Muscle of leg (tissue), 3 donors: ENCODE measurements at regions not wholly inside any gene's neighbourhood (a gene's known extent, or its start where the extent isn't known, plus 50 kb on each side); places are given as distances from the start of the nearest gene placed in this dataset.

Experiments
- DNase-seq: peaks from one replicate; pipeline ENCODE4 v3.0.0; 2013
- H3K27ac ChIP-seq: one replicate; pipeline ENCODE4 v1.5.1; 2013; ENCODE audit warnings: mild to moderate bottlenecking, low read length, control low read depth
- H3K27me3 ChIP-seq: one replicate; pipeline ENCODE4 v1.6.1; 2013; ENCODE audit warnings: low read length; ENCODE audit not compliant: control insufficient read depth, insufficient read depth
- H3K36me3 ChIP-seq: one replicate; pipeline ENCODE4 v1.6.1; 2013; ENCODE audit warnings: low read length; ENCODE audit not compliant: control insufficient read depth, insufficient read depth
- H3K4me1 ChIP-seq: one replicate; pipeline ENCODE4 v1.6.1; 2013; ENCODE audit warnings: low read length; ENCODE audit not compliant: control insufficient read depth, insufficient read depth
- H3K4me3 ChIP-seq: one replicate; pipeline ENCODE4 v1.5.1; 2013; ENCODE audit warnings: low read length, control low read depth
- H3K9me3 ChIP-seq: replicated peaks from 2 replicates; pipeline ENCODE4 v1.6.1; 2013; ENCODE audit warnings: low read depth, low read length; ENCODE audit not compliant: control insufficient read depth
- whole genome bisulfite sequencing: methylation state at CpG from one replicate; pipeline ENCODE4 v1.1.5; 2013; ENCODE audit warnings: missing lambda C conversion rate; ENCODE audit not compliant: insufficient coverage; 5-methylcytosine and 5-hydroxymethylcytosine counted together

GRCh38 chr14:36014236-36014635 is 162.3 kb downstream of the PTCSC3 start:
- H3K9me3 ChIP-seq: no peaks in the 10 kb centered on the region
- H3K36me3 ChIP-seq: no peaks in the 10 kb centered on the region
- WGBS: 89% methylated on average over 9 of the region's 9 CpGs
- DNase-seq: no peak
- H3K4me3 ChIP-seq: no peak overlapping the region
- H3K27me3 ChIP-seq: no peaks in the 10 kb centered on the region
- no peaks in the 10 kb centered on the region for H3K4me1 ChIP-seq
- no peak overlapping the region for H3K27ac ChIP-seq

- Histone ChIP-seq H3K4me1 (no peaks in the 10 kb centered on the region), H3K9me3 (no peaks in the 10 kb centered on the region), H3K36me3 (no peaks in the 10 kb centered on the region), H3K27me3 (no peaks in the 10 kb centered on the region), H3K27ac (no peak overlapping the region), H3K4me3 (no peak overlapping the region)
- 83% methylated on average over 3 of the region's 3 CpGs for WGBS
- no peak for DNase-seq
Measured at GRCh38 chr14:36013483-36013882, 163.0 kb downstream of the PTCSC3 start.

DNA sequence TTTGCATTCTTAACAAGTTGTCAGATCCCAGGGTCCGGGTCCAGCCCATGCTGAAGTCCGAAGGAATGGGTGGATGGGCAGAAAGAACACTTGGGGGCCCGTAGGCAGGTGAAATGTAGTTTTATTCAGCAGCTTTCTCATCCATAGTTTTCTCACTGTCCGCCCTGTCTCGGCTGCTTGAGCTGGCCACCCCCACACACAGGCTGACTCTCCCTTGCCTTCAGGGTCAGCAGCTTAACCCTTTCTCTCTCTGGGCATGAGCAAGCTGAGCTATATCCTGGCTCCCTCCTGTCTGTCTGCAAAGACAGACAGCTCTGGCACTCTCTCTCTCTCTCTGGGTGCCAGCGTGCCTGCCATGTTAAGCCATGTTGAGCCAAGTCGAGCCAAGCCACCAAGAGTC is 163.9 kb downstream of the PTCSC3 start:
- DNase-seq: no peak
- H3K4me3 ChIP-seq: no peak overlapping the region
- H3K9me3 ChIP-seq: no peaks in the 10 kb centered on the region
- WGBS: 30% methylated on average over 3 of the region's 7 CpGs
- H3K27ac ChIP-seq: no peak overlapping the region
- H3K4me1 ChIP-seq: no peaks in the 10 kb centered on the region
- H3K27me3 ChIP-seq: no peaks in the 10 kb centered on the region
- H3K36me3 ChIP-seq: no peaks in the 10 kb centered on the region

GRCh38 chr14:36009643-36010042 is 166.9 kb downstream of the PTCSC3 start:
- H3K4me3 ChIP-seq: no peak overlapping the region
- no peaks in the 10 kb centered on the region for H3K36me3 ChIP-seq
- no peaks in the 10 kb centered on the region for H3K9me3 ChIP-seq
- no peak overlapping the region for H3K27ac ChIP-seq
- no CpG with 5 or more reads among the region's 1 CpG for WGBS
- H3K4me1 ChIP-seq: no peaks in the 10 kb centered on the region
- no peaks in the 10 kb centered on the region for H3K27me3 ChIP-seq
- no peak for DNase-seq

DNA sequence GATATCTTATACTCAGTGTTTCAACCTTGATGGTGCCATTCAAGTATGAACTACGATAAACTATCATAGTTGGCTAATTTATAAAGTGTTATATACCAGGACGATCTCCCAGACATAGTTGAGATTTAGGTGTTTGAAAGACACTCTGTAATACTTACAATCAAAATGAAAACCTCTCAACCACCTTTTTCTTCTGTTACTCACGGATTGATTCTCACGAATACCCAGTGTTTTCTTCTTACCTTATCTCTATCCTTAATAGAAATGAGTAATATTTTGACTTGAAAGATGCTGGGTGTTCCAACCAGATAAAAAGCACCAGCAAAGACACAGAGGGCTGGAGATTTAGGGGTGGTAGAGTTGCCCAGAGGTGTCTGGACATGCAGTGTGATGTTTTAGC is 169.9 kb downstream of the PTCSC3 start:
- H3K27ac ChIP-seq: no peak overlapping the region
- no CpG with 5 or more reads among the region's 4 CpGs for WGBS
- no peaks in the 10 kb centered on the region for H3K9me3 ChIP-seq
- H3K36me3 ChIP-seq: no peaks in the 10 kb centered on the region
- H3K4me3 ChIP-seq: no peak overlapping the region
- no peak for DNase-seq
- H3K4me1 ChIP-seq: no peaks in the 10 kb centered on the region
- no peaks in the 10 kb centered on the region for H3K27me3 ChIP-seq

- H3K27ac ChIP-seq: no peak overlapping the region
- no peaks in the 10 kb centered on the region for H3K4me1 ChIP-seq
- no peaks in the 10 kb centered on the region for H3K36me3 ChIP-seq
- H3K9me3 ChIP-seq: no peaks in the 10 kb centered on the region
- H3K27me3 ChIP-seq: no peaks in the 10 kb centered on the region
- H3K4me3 ChIP-seq: no peak overlapping the region
- WGBS: 45% methylated on average over 2 of the region's 4 CpGs
- DNase-seq: no peak
Measured at GRCh38 chr14:36005670-36006069, 170.9 kb downstream of the PTCSC3 start.

- Histone ChIP-seq H3K4me3 (no peak overlapping the region), H3K27ac (no peak overlapping the region), H3K4me1 (no peaks in the 10 kb centered on the region), H3K36me3 (no peaks in the 10 kb centered on the region), H3K27me3 (no peaks in the 10 kb centered on the region), H3K9me3 (no peaks in the 10 kb centered on the region)
- 68% methylated on average over 4 of the region's 4 CpGs for WGBS
- DNase-seq: no peak
Measured at GRCh38 chr14:36001936-36002335, 174.6 kb downstream of the PTCSC3 start.

- no peaks in the 10 kb centered on the region for H3K9me3 ChIP-seq
- no peaks in the 10 kb centered on the region for H3K36me3 ChIP-seq
- no peak for DNase-seq
- H3K4me3 ChIP-seq: no peak overlapping the region
- H3K27ac ChIP-seq: no peak overlapping the region
- H3K4me1 ChIP-seq: no peaks in the 10 kb centered on the region
- H3K27me3 ChIP-seq: no peaks in the 10 kb centered on the region
- WGBS: no CpG with 5 or more reads among the region's 5 CpGs
Measured at GRCh38 chr14:35999294-35999693, 173.2 kb downstream of the BRMS1L start.

DNA sequence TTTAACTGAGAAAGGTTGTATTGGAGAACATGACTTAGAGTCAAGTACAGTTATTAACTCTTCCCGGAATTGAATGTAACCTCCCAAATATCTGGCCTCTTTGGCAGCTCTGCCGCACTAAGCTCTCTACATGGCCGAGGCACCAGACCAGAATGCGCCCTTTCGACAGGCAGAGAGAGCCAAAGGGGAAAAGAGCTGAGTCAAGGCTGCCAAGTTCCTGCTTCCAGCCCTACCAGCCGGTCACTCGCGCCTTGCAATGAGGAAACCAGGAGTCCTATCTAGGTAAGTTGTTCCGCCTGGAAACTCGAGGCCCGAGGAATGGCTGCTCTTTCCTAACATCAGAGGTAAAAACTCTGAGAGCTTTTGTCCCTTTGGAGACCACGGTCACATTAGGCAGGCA is 172.2 kb downstream of the BRMS1L start:
- WGBS: 91% methylated on average over 10 of the region's 12 CpGs
- H3K9me3 ChIP-seq: no peaks in the 10 kb centered on the region
- DNase-seq: no peak
- no peak overlapping the region for H3K4me3 ChIP-seq
- no peaks in the 10 kb centered on the region for H3K4me1 ChIP-seq
- H3K27ac ChIP-seq: no peak overlapping the region
- no peaks in the 10 kb centered on the region for H3K27me3 ChIP-seq
- no peaks in the 10 kb centered on the region for H3K36me3 ChIP-seq

DNA sequence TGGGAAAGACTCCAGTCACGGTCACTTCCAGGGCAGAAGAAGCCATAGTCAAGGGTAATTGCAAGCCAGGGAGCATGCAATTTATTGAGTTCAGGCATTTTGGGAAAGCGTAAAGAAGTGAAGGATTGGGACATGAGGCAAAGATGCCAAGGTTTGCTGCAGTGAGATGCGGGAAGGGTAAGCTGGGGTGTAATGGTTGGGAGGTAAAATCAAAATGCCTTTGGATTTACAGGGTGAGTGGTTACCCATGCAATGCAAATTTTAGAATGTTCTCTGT is 167.5 kb downstream of the BRMS1L start:
- Histone ChIP-seq H3K9me3 (no peaks in the 10 kb centered on the region), H3K27me3 (no peaks in the 10 kb centered on the region), H3K27ac (no peak overlapping the region), H3K4me3 (no peak overlapping the region), H3K4me1 (no peaks in the 10 kb centered on the region), H3K36me3 (no peaks in the 10 kb centered on the region)
- 79% methylated on average over 3 of the region's 3 CpGs for WGBS
- DNase-seq: no peak

DNA sequence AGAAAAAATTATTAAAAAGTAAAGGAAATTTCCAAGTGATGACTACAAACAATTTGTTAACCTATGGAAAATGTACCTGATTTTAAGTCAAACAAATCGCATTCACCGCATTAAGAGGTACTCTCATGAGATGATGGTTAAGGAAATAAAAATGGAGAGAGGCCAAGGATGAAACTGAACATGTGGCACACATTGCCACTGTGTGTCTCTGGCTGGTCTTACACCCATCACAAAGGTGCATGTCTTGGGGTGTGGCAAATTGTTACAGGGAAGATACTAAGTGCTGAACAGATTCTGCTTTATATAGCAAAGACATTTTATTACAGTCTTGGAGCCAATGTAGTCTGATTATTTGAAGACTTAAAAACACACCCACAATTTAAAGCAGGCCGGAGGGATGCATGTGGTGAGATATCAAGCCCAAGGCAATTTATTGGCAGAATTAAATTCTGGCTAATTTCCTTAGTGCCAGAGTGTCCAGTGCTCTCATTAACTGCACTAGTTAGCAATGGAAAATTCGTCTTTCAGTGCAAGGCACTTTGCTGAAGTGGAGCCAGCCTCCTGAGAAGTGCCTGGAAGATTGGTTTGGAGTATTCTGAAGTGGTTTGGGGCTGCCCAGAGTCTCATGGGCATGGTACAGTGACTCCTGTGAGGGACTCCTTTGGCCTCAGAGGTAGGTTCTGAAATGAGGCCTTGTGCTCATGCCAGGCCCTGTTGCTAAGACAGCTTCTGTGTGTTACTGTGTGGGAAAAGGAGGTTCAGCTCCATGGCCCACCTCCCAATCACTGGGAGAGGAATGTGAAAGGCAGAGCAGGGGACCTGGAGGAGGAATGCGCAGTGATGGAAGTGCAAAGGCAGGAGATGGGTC is 166.9 kb downstream of the BRMS1L start:
- Histone ChIP-seq H3K27me3 (no peaks in the 10 kb centered on the region), H3K4me1 (no peaks in the 10 kb centered on the region), H3K36me3 (no peaks in the 10 kb centered on the region), H3K27ac (no peak overlapping the region), H3K9me3 (no peaks in the 10 kb centered on the region), H3K4me3 (no peak overlapping the region)
- WGBS: 88% methylated on average over 2 of the region's 5 CpGs
- no peak for DNase-seq
